Erythroblast (primary cell): ENCODE measurements at regions not wholly inside any gene's neighbourhood (a gene's known extent, or its start where the extent isn't known, plus 50 kb on each side); places are given as distances from the start of the nearest gene placed in this dataset.

Experiments used
- GATA1 ChIP-seq: IDR thresholded peaks from 2 replicates; pipeline ENCODE4 v1.6.1; 2011; ENCODE audit warnings: low read depth, mild to moderate bottlenecking, control low read depth, low read length, moderate library complexity
- POLR2A ChIP-seq: IDR thresholded peaks from 2 replicates; pipeline ENCODE4 v1.6.1; 2011; ENCODE audit warnings: mild to moderate bottlenecking, low read length

DNA sequence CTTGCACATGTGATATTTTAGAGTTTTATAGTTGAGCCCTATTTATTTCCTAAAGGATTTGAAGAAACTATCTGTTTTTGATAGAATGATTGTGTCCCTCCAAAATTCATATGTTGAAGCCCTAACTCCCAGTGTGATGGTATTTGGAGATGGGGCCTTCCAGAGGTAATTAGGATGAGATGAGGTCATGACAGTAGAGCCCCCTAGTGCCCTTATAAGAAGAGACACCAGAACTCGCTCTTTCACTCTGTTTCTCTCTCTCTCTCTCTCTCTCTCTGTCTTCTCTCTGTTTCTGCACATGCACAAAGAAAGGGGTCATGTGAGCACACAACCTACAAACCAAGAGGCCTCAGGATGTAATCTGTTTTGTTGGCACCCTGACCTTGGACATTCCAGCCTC lies 921.9 kb upstream of the DIAPH2 start:
- TF ChIP-seq POLR2A (no peak), GATA1 (no peak)
